Liver (tissue), 8 donors: ENCODE measurements at regions not wholly inside any gene's neighbourhood (a gene's known extent, or its start where the extent isn't known, plus 50 kb on each side); places are given as distances from the start of the nearest gene placed in this dataset.

Experiments
- DNase-seq: peaks from one replicate; pipeline ENCODE4 v3.0.0-alpha.2; 2017; ENCODE audit warnings: low spot score
- H3K27ac ChIP-seq, 2 donors: one replicate each; pipeline ENCODE4 v1.7.0; 2013; ENCODE audit warnings: inconsistent platforms in 2 of 2, low read length in 2 of 2, control low read depth in 1 of 2, low read depth in 1 of 2, mild to moderate bottlenecking in 1 of 2
- H3K27me3 ChIP-seq, 4 donors: one replicate each; pipeline versions ENCODE4 v1.6.1 to v1.7.0; 2013; ENCODE audit warnings: low read length in 3 of 4, inconsistent platforms in 1 of 4, mild to moderate bottlenecking in 1 of 4, moderate library complexity in 1 of 4; ENCODE audit not compliant: control insufficient read depth in 4 of 4, insufficient read depth in 4 of 4
- H3K36me3 ChIP-seq, 4 donors: one replicate each; pipeline versions ENCODE4 v1.6.1 to v1.7.0; 2013; ENCODE audit warnings: low read length in 3 of 4, mild to moderate bottlenecking in 3 of 4, low read depth in 1 of 4, moderate library complexity in 1 of 4; ENCODE audit not compliant: control insufficient read depth in 4 of 4, insufficient read depth in 3 of 4
- H3K4me1 ChIP-seq, 4 donors: one replicate each; pipeline versions ENCODE4 v1.6.1 to v1.7.0; 2013; ENCODE audit warnings: low read length in 3 of 4, mild to moderate bottlenecking in 3 of 4, moderate library complexity in 1 of 4; ENCODE audit not compliant: control insufficient read depth in 4 of 4, insufficient read depth in 4 of 4
- H3K4me3 ChIP-seq, 3 donors: one replicate each; pipeline versions ENCODE4 v1.6.1 to v1.7.0; 2013; ENCODE audit warnings: low read length in 3 of 3, control low read depth in 1 of 3, low read depth in 1 of 3, mild to moderate bottlenecking in 1 of 3
- H3K9ac ChIP-seq, 2 donors: one replicate each; pipeline ENCODE4 v1.7.0; 2013; ENCODE audit warnings: low read length in 2 of 2, mild to moderate bottlenecking in 2 of 2, moderate library complexity in 2 of 2, control low read depth in 1 of 2, low read depth in 1 of 2
- H3K9me3 ChIP-seq, 4 donors: one replicate each; pipeline versions ENCODE4 v1.6.1 to v1.7.0; 2013; ENCODE audit warnings: low read length in 3 of 4; ENCODE audit not compliant: control insufficient read depth in 4 of 4
- CTCF ChIP-seq: fragments of 150-350 bp; IDR thresholded peaks from 2 replicates; pipeline ENCODE4 v1.5.1; 2017; ENCODE audit warnings: improper control_type of control experiment, low read depth, low read length; ENCODE audit not compliant: missing input control
- EGR1 ChIP-seq, 2 donors: IDR thresholded peaks; 2 replicates each; pipeline ENCODE4 v1.6.1; 2016 to 2018; ENCODE audit warnings: antibody characterized with exemption in 2 of 2, low read depth in 2 of 2
- FOXA1 ChIP-seq: IDR thresholded peaks from 2 replicates; pipeline ENCODE4 v1.6.1; 2016; ENCODE audit warnings: antibody characterized with exemption
- FOXA2 ChIP-seq: IDR thresholded peaks from 2 replicates; pipeline ENCODE4 v1.6.1; 2016; ENCODE audit warnings: antibody characterized with exemption
- GABPA ChIP-seq, 2 donors: IDR thresholded peaks in 1 of 2; conservative IDR thresholded peaks in 1 of 2; 2 replicates each; pipeline ENCODE4 v1.6.1; 2016; ENCODE audit warnings: antibody characterized with exemption in 2 of 2, mild to moderate bottlenecking in 1 of 2, moderate library complexity in 1 of 2
- HNF4G ChIP-seq: IDR thresholded peaks from 2 replicates; pipeline ENCODE4 v1.6.1; 2016; ENCODE audit warnings: antibody characterized with exemption
- JUND ChIP-seq, 2 donors: IDR thresholded peaks; 2 replicates each; pipeline ENCODE4 v1.6.1; 2016; ENCODE audit warnings: antibody characterized with exemption in 2 of 2
- NR2F2 ChIP-seq: IDR thresholded peaks from 2 replicates; pipeline ENCODE4 v1.6.1; 2016; ENCODE audit warnings: antibody characterized with exemption
- RAD21 ChIP-seq, 2 donors: IDR thresholded peaks; 2 replicates each; pipeline ENCODE4 v1.6.1; 2016; ENCODE audit warnings: antibody characterized with exemption in 2 of 2, mild to moderate bottlenecking in 2 of 2
- RXRA ChIP-seq, 2 donors: IDR thresholded peaks; 2 replicates each; pipeline ENCODE4 v1.6.1; 2017 to 2018; ENCODE audit warnings: antibody characterized with exemption in 2 of 2, mild to moderate bottlenecking in 1 of 2
- SP1 ChIP-seq: IDR thresholded peaks from 2 replicates; pipeline ENCODE4 v1.6.1; 2018; ENCODE audit warnings: antibody characterized with exemption, mild to moderate bottlenecking
- WGBS: extraction: QIAGEN DNeasy Blood & Tissue Kit; methylation state at CpG from one replicate; pipeline ENCODE4 v1.1.7; 2013; 5-methylcytosine and 5-hydroxymethylcytosine counted together
- TF ChIP-seq, protein P1 (sequence below): IDR thresholded peaks from 2 replicates; pipeline ENCODE4 v1.6.1; 2016; ENCODE audit warnings: antibody characterized with exemption
- TF ChIP-seq, protein P2 (sequence below): IDR thresholded peaks from 2 replicates; pipeline ENCODE4 v1.6.1; 2016; ENCODE audit warnings: antibody characterized with exemption, mild to moderate bottlenecking
- TF ChIP-seq, protein P3 (sequence below): IDR thresholded peaks from 2 replicates; pipeline ENCODE4 v1.6.1; 2016; ENCODE audit warnings: antibody characterized with exemption
- TF ChIP-seq, protein P4 (sequence below): IDR thresholded peaks from 2 replicates; pipeline ENCODE4 v1.6.1; 2016; ENCODE audit warnings: antibody characterized with exemption
- donor health status: healthy.
- donor health status: healthy.
- donor health status: healthy.
- donor health status: healthy.
- donor health status: healthy.

DNA sequence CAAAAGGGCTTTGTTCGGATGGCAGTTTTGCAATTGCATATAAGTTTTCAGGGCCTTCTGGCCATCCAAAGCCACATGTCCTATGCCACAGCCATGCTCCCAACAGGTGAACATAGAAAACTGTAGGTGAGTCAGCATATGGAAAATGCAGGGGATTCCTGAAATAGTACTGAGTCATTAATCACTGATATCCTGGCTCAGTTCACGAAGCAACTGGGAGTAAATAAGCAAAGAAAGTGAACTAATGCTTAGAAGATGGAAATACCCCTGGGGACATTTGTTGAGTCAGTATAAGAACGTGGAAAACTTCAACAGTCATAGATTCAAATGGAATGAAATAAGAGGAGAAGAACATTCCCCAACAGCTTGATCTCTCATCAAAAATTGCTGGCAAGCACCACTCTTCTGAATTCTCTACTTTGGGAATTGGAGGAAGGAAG lies 148.9 kb upstream of the RUNX1 start:
- Histone ChIP-seq H3K27me3 (no peaks in the 10 kb centered on the region), H3K36me3 (no peaks in the 10 kb centered on the region), H3K9me3 (no peaks in the 10 kb centered on the region), H3K9ac (no peak overlapping the region), H3K27ac (no peak overlapping the region), H3K4me3 (no peak overlapping the region), H3K4me1 (no peaks in the 10 kb centered on the region)
- TF ChIP-seq CTCF (no peak), NR2F2 (no peak), RXRA (IDR thresholded peaks at IDR 0.05) (no peak), HNF4G (no peak), GABPA (IDR thresholded peaks at IDR 0.05 in 1 of 2, conservative IDR thresholded peaks at IDR 0.05 in 1 of 2) (no peak), SP1 (no peak), EGR1 (IDR thresholded peaks at IDR 0.05; ENCODE audit: low read depth in 2 of 2) (no peak), RAD21 (IDR thresholded peaks at IDR 0.05) (no peak)
- TF ChIP-seq, protein P1, sequence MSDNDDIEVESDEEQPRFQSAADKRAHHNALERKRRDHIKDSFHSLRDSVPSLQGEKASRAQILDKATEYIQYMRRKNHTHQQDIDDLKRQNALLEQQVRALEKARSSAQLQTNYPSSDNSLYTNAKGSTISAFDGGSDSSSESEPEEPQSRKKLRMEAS: no peak
- TF ChIP-seq, protein P2, sequence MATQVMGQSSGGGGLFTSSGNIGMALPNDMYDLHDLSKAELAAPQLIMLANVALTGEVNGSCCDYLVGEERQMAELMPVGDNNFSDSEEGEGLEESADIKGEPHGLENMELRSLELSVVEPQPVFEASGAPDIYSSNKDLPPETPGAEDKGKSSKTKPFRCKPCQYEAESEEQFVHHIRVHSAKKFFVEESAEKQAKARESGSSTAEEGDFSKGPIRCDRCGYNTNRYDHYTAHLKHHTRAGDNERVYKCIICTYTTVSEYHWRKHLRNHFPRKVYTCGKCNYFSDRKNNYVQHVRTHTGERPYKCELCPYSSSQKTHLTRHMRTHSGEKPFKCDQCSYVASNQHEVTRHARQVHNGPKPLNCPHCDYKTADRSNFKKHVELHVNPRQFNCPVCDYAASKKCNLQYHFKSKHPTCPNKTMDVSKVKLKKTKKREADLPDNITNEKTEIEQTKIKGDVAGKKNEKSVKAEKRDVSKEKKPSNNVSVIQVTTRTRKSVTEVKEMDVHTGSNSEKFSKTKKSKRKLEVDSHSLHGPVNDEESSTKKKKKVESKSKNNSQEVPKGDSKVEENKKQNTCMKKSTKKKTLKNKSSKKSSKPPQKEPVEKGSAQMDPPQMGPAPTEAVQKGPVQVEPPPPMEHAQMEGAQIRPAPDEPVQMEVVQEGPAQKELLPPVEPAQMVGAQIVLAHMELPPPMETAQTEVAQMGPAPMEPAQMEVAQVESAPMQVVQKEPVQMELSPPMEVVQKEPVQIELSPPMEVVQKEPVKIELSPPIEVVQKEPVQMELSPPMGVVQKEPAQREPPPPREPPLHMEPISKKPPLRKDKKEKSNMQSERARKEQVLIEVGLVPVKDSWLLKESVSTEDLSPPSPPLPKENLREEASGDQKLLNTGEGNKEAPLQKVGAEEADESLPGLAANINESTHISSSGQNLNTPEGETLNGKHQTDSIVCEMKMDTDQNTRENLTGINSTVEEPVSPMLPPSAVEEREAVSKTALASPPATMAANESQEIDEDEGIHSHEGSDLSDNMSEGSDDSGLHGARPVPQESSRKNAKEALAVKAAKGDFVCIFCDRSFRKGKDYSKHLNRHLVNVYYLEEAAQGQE: no peak
- TF ChIP-seq, protein P3, sequence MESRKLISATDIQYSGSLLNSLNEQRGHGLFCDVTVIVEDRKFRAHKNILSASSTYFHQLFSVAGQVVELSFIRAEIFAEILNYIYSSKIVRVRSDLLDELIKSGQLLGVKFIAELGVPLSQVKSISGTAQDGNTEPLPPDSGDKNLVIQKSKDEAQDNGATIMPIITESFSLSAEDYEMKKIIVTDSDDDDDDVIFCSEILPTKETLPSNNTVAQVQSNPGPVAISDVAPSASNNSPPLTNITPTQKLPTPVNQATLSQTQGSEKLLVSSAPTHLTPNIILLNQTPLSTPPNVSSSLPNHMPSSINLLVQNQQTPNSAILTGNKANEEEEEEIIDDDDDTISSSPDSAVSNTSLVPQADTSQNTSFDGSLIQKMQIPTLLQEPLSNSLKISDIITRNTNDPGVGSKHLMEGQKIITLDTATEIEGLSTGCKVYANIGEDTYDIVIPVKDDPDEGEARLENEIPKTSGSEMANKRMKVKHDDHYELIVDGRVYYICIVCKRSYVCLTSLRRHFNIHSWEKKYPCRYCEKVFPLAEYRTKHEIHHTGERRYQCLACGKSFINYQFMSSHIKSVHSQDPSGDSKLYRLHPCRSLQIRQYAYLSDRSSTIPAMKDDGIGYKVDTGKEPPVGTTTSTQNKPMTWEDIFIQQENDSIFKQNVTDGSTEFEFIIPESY: no peak
- TF ChIP-seq, protein P4, sequence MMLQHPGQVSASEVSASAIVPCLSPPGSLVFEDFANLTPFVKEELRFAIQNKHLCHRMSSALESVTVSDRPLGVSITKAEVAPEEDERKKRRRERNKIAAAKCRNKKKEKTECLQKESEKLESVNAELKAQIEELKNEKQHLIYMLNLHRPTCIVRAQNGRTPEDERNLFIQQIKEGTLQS: no peak
- WGBS: 73% methylated on average over 3 of the region's 3 CpGs
- no peak for DNase-seq

DNA sequence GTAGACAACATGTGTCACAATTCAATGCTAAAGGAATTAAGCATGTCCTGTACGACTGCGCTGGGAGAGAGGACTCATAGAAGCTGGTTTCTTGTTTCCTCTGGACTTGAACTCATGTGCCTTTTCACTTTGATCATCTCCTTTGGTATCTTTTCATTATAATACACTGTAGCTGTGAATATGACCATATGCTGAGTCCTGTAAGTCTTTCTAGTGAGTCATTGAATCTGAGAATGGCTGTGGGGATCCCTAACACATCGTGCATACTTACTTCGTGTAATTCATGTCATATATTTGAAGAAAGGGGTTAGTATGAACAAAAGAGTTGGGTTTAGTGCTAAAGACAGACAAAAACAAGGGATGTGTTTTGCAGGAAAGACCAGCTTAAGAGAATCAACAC lies 148.1 kb upstream of the RUNX1 start:
- H3K36me3 ChIP-seq: no peaks in the 10 kb centered on the region
- 89% methylated on average over 4 of the region's 4 CpGs for WGBS
- TF ChIP-seq FOXA2 (no peak), GABPA (IDR thresholded peaks at IDR 0.05 in 1 of 2, conservative IDR thresholded peaks at IDR 0.05 in 1 of 2) (no peak), FOXA1 (no peak), RXRA (IDR thresholded peaks at IDR 0.05) (no peak), JUND (IDR thresholded peaks at IDR 0.05) (no peak), CTCF (no peak), HNF4G (no peak), EGR1 (IDR thresholded peaks at IDR 0.05; ENCODE audit: low read depth in 2 of 2) (no peak), RAD21 (IDR thresholded peaks at IDR 0.05) (no peak)
- TF ChIP-seq, protein P4: no peak
- TF ChIP-seq, protein P1: no peak
- no peak for DNase-seq
- no peak overlapping the region for H3K27ac ChIP-seq
- no peaks in the 10 kb centered on the region for H3K4me1 ChIP-seq
- no peak overlapping the region for H3K9ac ChIP-seq
- no peak overlapping the region for H3K4me3 ChIP-seq
- H3K27me3 ChIP-seq: no peaks in the 10 kb centered on the region
- no peaks in the 10 kb centered on the region for H3K9me3 ChIP-seq
